LNCaP clone FGC (cell line): ENCODE measurements at regions not wholly inside any gene's neighbourhood (a gene's known extent, or its start where the extent isn't known, plus 50 kb on each side); places are given as distances from the start of the nearest gene placed in this dataset.

Experiments used
- DNase-seq: peaks from one replicate; pipeline ENCODE4 v3.0.0-alpha.2; 2011; ENCODE audit warnings: low read depth
- H3K4me3 ChIP-seq: 2 replicates; pipeline ENCODE4 v1.5.1; 2011; ENCODE audit warnings: mild to moderate bottlenecking, low read depth, low read length, control low read depth
- CTCF ChIP-seq: IDR thresholded peaks from 2 replicates; pipeline ENCODE4 v1.5.1; 2012; ENCODE audit warnings: mild to moderate bottlenecking; ENCODE audit not compliant: control insufficient read depth, insufficient read depth; ENCODE audit errors: extremely low read depth

- no peak overlapping the region for H3K4me3 ChIP-seq
- TF ChIP-seq CTCF: no peak
- DNase-seq: no peak
Measured at GRCh38 chr3:170799009-170799408, 71.0 kb downstream of the RPL22L1 start.

GRCh38 chr3:170797685-170798084 is 72.3 kb downstream of the RPL22L1 start:
- TF ChIP-seq CTCF: no peak
- no peak overlapping the region for H3K4me3 ChIP-seq
- DNase-seq: no peak

- TF ChIP-seq CTCF: no peak
- no peak for DNase-seq
- H3K4me3 ChIP-seq: no peak overlapping the region
Measured at GRCh38 chr3:170792471-170792870, 77.5 kb downstream of the RPL22L1 start.

- DNase-seq: no peak
Measured at GRCh38 chr3:170790647-170791046, 79.3 kb downstream of the RPL22L1 start.

GRCh38 chr3:170787464-170787863 is 82.5 kb downstream of the RPL22L1 start:
- H3K4me3 ChIP-seq: no peak overlapping the region
- no peak for TF ChIP-seq CTCF
- DNase-seq: no peak

More at GRCh38 chr3:170790647-170791046, 79.3 kb downstream of the RPL22L1 start:
- no peak for TF ChIP-seq CTCF
- no peak overlapping the region for H3K4me3 ChIP-seq

GRCh38 chr3:170785454-170785853 is 84.5 kb downstream of the RPL22L1 start:
- no peak overlapping the region for H3K4me3 ChIP-seq
- no peak for DNase-seq
- TF ChIP-seq CTCF: no peak

GRCh38 chr3:170784406-170784805 is 85.6 kb downstream of the RPL22L1 start:
- no peak overlapping the region for H3K4me3 ChIP-seq
- no peak for DNase-seq
- no peak for TF ChIP-seq CTCF
